ENCODE measurements at regions not wholly inside any gene's neighbourhood (a gene's known extent, or its start where the extent isn't known, plus 50 kb on each side); places are given as distances from the start of the nearest gene placed in this dataset.

DNA sequence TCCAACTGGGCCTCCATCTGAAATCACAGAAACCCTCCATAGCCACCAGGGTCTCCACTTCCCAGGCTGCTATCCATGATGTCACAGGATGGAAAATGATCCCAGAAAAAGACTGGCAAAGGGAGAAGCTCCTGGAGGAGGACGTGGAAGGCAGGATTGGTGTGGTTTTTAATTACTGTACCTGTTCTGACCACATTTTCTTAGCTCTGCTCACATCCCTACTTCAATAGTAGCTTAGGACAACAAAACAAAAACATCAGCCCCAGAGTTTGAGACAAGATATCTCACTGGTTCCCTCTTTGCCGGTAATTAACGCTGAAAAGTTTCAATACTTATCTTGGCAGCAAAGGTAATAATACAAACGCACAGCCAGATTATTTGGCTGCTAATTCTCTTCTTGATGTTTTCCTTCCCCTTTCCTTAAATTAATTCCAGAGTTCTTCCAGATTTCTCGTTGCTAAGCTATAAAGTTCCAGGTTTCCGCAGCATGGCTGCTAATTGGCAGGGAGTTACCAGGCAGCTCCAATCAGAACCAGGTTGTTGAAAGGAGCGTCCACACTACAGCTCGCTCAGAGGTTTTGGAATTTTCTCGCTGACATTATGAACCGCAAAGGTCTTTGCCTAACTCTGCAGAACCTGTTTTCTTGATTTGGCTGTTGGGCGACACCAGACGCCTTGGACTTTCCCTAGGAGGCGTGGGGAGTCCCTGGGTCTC, 263.4 kb downstream of the MRTFB start:
- no peak for TF ChIP-seq FOXM1 (IDR thresholded peaks at IDR 0.05; ENCODE audit: borderline replicate concordance)
- TF ChIP-seq BHLHE40 (IDR thresholded peaks at IDR 0.05; ENCODE audit: borderline replicate concordance) = no peak
- TF ChIP-seq FOXA1 (IDR thresholded peaks at IDR 0.05) = no peak
- no peak for TF ChIP-seq FOXK2 (IDR thresholded peaks at IDR 0.05)

All from HEK293T (cell line).